ES-I3 (cell line): ENCODE measurements at regions not wholly inside any gene's neighbourhood (a gene's known extent, or its start where the extent isn't known, plus 50 kb on each side); places are given as distances from the start of the nearest gene placed in this dataset.
"Not testable (repeated sequence)": the region's sequence is repeated elsewhere in the genome, so short reads cannot be mapped to it uniquely, and the experiment has no call there.

Experiments used
- H3K36me3 ChIP-seq: 2 replicates; pipeline ENCODE4 v1.6.1; 2013; ENCODE audit warnings: mild to moderate bottlenecking, low read length, control low read depth, moderate library complexity; ENCODE audit not compliant: insufficient read depth
- H3K4me1 ChIP-seq: 2 replicates; pipeline ENCODE4 v1.6.1; 2013; ENCODE audit warnings: mild to moderate bottlenecking, control low read depth, low read length; ENCODE audit not compliant: insufficient read depth
- H3K9ac ChIP-seq: 2 replicates; pipeline ENCODE4 v1.6.1; 2013; ENCODE audit warnings: low read depth, mild to moderate bottlenecking, low read length, moderate library complexity
- H3K9me3 ChIP-seq: 2 replicates; pipeline ENCODE4 v1.6.1; 2013; ENCODE audit warnings: mild to moderate bottlenecking, low read length, moderate library complexity; ENCODE audit not compliant: control insufficient read depth, insufficient read depth

DNA sequence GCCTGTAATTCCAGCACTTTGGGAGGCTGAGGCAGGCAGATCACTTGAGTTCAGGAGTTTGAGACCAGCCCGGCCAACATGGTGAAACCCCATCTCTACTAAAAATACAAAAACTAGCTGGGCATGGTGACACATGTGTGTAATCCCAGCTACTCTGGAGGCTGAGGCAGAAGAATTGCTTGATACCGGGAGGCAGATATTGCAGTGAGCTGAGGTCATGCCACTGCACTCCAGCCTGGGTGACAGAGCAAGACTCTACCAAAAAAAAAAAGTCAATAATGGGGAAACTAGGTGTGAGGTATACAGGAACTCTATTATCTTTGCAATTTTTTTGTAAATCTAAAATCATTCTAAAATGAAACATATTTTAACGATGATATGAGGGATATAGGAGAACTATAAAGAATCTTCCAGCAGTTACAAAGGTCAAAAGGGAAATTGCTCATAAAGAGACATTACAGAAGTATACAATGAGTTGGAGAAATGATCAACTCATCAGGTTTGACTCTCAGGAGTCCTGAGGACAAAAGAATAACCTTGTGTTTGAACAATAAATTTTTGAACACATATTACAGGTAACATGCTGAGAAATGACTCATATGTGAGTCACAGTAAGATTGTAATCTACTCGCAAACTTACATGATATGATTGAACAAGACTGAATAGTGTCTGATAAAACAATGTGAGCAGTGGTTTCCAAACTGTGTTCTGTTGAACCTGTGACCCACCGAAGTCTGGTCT lies 272.6 kb downstream of the FGFR2 start:
- 0 out of 2 replicates have a peak, but pooled peaks cover 3% of the 10 kb centered on the region for H3K9me3 ChIP-seq
- no peaks in the 10 kb centered on the region for H3K36me3 ChIP-seq
- H3K9ac ChIP-seq, result no peak overlapping the region
- peaks cover 2% of the 10 kb centered on the region; the same call in 1 of the 2 replicates for H3K4me1 ChIP-seq

DNA sequence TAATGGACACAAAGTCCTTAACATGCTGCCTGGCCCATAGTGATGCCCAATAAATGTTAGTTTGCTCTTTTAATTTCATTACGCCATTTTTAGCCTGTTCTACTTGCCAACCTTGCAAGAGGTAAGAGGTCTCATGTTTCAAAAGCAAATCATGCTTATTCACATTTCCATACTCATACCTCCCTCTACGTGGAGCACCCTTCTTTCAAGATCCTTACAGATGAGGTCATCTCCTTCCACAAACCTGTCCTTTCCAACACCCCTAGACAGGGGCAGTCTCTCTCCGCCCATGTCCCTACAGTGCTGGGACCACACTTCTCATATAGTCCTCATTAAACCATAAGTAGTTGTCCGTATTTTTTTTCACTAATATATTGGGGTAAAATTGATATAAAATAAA lies 271.3 kb downstream of the FGFR2 start:
- H3K9me3 ChIP-seq, result 0 out of 2 replicates have a peak, but pooled peaks cover 3% of the 10 kb centered on the region
- H3K9ac ChIP-seq, result no peak overlapping the region
- H3K4me1 ChIP-seq, result peaks cover 2% of the 10 kb centered on the region; the same call in 1 of the 2 replicates
- no peaks in the 10 kb centered on the region; the same call in 1 of the 2 replicates for H3K36me3 ChIP-seq

DNA sequence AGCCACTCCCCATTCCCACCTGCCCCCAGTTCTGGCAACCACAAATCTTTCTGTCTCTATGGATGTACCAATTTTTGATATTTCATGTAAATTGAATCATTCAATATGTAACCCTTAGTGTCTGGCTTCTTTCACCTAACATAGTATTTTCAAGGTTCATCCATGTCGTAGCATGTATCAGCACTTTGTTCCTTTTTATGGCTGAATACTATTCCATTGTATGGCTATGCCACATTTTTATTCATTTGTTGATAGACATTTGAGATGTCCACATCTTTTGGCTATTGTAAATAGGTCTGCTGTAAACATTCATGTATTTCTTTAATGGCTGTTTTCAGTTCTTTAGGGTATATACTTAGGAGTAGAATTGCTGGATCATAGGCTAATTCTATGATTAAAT lies 270.5 kb downstream of the FGFR2 start:
- Histone ChIP-seq H3K9ac (no peak overlapping the region), H3K9me3 (0 out of 2 replicates have a peak, but pooled peaks cover 3% of the 10 kb centered on the region), H3K4me1 (peaks cover 2% of the 10 kb centered on the region; the same call in 1 of the 2 replicates), H3K36me3 (no peaks in the 10 kb centered on the region; the same call in 1 of the 2 replicates)

DNA sequence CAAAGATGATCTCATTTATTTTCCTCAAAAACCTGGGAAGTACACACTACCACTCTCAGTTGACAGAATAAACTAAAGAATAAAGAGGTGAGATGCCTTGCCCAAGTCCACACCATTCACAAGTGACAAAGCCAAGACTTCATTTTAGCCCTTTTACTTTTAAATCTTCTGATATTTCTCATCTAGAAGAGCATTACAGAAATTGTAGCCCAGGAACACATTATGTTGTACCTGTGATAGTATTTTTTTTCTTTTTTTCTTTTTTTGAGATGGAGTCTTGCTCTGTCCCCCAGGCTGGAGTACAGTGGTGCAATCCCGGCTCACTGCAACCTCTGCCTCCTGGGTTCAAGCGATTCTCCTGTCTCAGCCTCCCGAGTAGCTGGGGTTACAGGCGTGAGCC lies 268.6 kb downstream of the FGFR2 start:
- not testable (repeated sequence) for H3K9me3 ChIP-seq, H3K36me3 ChIP-seq, H3K4me1 ChIP-seq, H3K9ac ChIP-seq

DNA sequence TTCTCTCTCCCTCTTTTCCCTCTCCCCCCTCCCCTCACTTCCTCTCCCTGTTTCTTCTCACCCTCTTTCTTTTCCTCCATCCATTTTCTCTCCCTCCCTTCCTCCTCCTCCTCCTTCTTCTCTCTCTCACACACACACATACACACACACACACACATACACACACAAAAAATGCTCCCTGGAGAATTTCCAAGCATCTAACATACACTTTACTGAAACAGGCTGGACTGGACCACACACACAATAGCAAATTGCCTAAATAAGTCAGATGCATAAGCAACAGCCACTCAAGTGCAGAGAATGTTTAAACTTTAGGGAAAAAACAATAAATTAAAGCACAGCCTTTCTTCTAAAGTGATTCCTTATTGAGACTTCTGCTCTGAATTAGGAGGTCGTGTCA lies 267.7 kb downstream of the FGFR2 start:
- H3K9me3 ChIP-seq, result no peaks in the 10 kb centered on the region
- H3K9ac ChIP-seq, result no peak overlapping the region
- H3K4me1 ChIP-seq, result no peaks in the 10 kb centered on the region; the same call in 1 of the 2 replicates
- no peaks in the 10 kb centered on the region; the same call in 1 of the 2 replicates for H3K36me3 ChIP-seq

DNA sequence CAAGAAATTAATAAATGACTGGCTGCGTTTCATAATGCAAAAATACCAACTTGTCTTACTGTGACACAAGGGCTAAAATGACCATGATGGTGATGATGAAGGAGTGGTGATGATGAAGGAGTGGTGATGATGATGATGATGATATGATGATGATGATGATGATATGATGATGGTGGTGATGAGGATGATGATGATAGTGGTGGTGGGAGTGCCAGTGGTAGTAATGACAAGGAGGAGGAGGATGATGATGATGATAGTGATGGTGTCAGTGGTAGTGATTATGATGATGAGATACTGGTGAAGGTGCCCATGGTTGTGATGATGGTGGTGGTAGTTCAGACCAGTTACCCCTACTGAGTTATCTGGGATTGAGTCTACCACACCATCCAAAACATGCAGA lies 265.9 kb downstream of the FGFR2 start:
- Histone ChIP-seq H3K36me3 (no peaks in the 10 kb centered on the region; the same call in 1 of the 2 replicates), H3K9me3 (no peaks in the 10 kb centered on the region), H3K4me1 (peaks cover 9% of the 10 kb centered on the region), H3K9ac (no peak overlapping the region)

- Histone ChIP-seq H3K4me1 (peaks cover 13% of the 10 kb centered on the region), H3K9ac (no peak overlapping the region), H3K36me3 (no peaks in the 10 kb centered on the region; the same call in 1 of the 2 replicates), H3K9me3 (no peaks in the 10 kb centered on the region)
These were observed 265.1 kb downstream of the FGFR2 start for GRCh38 chr10:121332829-121333765.

- no peak overlapping the region for H3K9ac ChIP-seq
- no peaks in the 10 kb centered on the region for H3K9me3 ChIP-seq
- H3K4me1 ChIP-seq, result peaks cover 31% of the 10 kb centered on the region
- H3K36me3 ChIP-seq, result no peaks in the 10 kb centered on the region; the same call in 1 of the 2 replicates
These were observed 262.8 kb downstream of the FGFR2 start for GRCh38 chr10:121335386-121335925.

DNA sequence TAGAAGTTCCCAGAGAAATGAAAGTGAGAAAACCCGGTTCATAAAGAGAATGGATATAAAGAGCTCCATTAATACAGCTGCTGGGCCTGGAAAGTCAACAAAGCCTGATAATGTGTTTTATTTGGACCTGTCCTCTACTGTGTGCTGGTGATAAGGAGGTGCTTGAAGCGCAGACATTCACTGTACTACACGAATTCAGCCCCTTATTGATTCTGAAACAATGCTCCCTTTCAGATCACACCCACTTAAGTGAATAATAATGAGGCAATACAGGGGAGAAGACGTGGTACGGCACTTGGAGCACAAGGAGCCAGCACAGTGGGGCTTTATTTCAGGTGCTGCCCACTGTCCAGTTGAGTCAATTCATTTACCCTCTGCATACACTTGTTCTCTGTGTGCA lies 260.8 kb downstream of the FGFR2 start:
- no peaks in the 10 kb centered on the region for H3K36me3 ChIP-seq
- H3K9me3 ChIP-seq, result no peaks in the 10 kb centered on the region
- no peak overlapping the region for H3K9ac ChIP-seq
- peaks cover 46% of the 10 kb centered on the region for H3K4me1 ChIP-seq

- H3K9ac ChIP-seq, result no peak overlapping the region
- H3K4me1 ChIP-seq, result peaks cover 48% of the 10 kb centered on the region
- H3K36me3 ChIP-seq, result no peaks in the 10 kb centered on the region
- H3K9me3 ChIP-seq, result no peaks in the 10 kb centered on the region
These were observed 259.9 kb downstream of the FGFR2 start for GRCh38 chr10:121338206-121338980.

- H3K9ac ChIP-seq, result no peak overlapping the region
- no peaks in the 10 kb centered on the region for H3K36me3 ChIP-seq
- H3K9me3 ChIP-seq, result no peaks in the 10 kb centered on the region
- H3K4me1 ChIP-seq, result peaks cover 48% of the 10 kb centered on the region
These were observed 259.1 kb downstream of the FGFR2 start for GRCh38 chr10:121339114-121339513.

- Histone ChIP-seq H3K4me1 (peaks cover 48% of the 10 kb centered on the region), H3K9me3 (no peaks in the 10 kb centered on the region), H3K9ac (no peak overlapping the region), H3K36me3 (no peaks in the 10 kb centered on the region)
These were observed 257.9 kb downstream of the FGFR2 start for GRCh38 chr10:121340271-121340831.

- Histone ChIP-seq H3K9me3 (no peaks in the 10 kb centered on the region), H3K4me1 (no peaks in the 10 kb centered on the region), H3K36me3 (no peaks in the 10 kb centered on the region), H3K9ac (no peak overlapping the region)
These were observed 246.7 kb downstream of the FGFR2 start for GRCh38 chr10:121351540-121351939.
